Neural cell (in vitro differentiated cells): ENCODE measurements at regions not wholly inside any gene's neighbourhood (a gene's known extent, or its start where the extent isn't known, plus 50 kb on each side); places are given as distances from the start of the nearest gene placed in this dataset.

Experiments
- H2AFZ ChIP-seq: fragments of 200-600, 300-800 bp; sonication (generic), shearing (Covaris generic); 2 replicates; pipeline ENCODE4 v1.6.0; 2014; ENCODE audit warnings: low read depth, mild to moderate bottlenecking, antibody characterized with exemption, low read length, moderate library complexity
- H3F3A ChIP-seq: fragments of 200-600 bp; shearing (Covaris generic); 2 replicates; pipeline ENCODE4 v1.6.1; 2016; ENCODE audit warnings: mild to moderate bottlenecking, moderate library complexity, mixed read lengths, antibody characterized with exemption, low read length; ENCODE audit not compliant: insufficient read depth, poor library complexity, severe bottlenecking
- H3K27ac ChIP-seq: fragments of 200-600, 300-800 bp; sonication (generic), shearing (Covaris generic); 2 replicates; pipeline ENCODE4 v1.5.1; 2014; ENCODE audit warnings: mild to moderate bottlenecking, low read length, moderate library complexity
- H3K27me3 ChIP-seq: fragments of 300-800, 200-600 bp; sonication (generic), shearing (Covaris generic); 2 replicates; pipeline ENCODE4 v1.6.0; 2014; ENCODE audit warnings: mild to moderate bottlenecking, low read depth, low read length, moderate library complexity; ENCODE audit not compliant: insufficient read depth
- H3K36me3 ChIP-seq: fragments of 300-800, 200-600 bp; sonication (generic), shearing (Covaris generic); 2 replicates; pipeline ENCODE4 v1.5.1; 2014; ENCODE audit warnings: mild to moderate bottlenecking, antibody characterized with exemption, low read length, moderate library complexity; ENCODE audit not compliant: insufficient read depth
- H3K4me2 ChIP-seq: fragments of 300-800, 200-600 bp; sonication (generic), shearing (Covaris generic); 2 replicates; pipeline ENCODE4 v1.6.0; 2014; ENCODE audit warnings: mild to moderate bottlenecking, low read length
- H3K4me3 ChIP-seq: fragments of 300-800, 200-600 bp; sonication (generic), shearing (Covaris generic); 2 replicates; pipeline ENCODE4 v1.5.1; 2014; ENCODE audit warnings: mild to moderate bottlenecking, low read length, moderate library complexity
- H3K79me2 ChIP-seq: fragments of 200-600 bp; shearing (Covaris generic); replicated peaks from 2 replicates; pipeline ENCODE4 v1.6.0; 2014; ENCODE audit warnings: mild to moderate bottlenecking, low read length, moderate library complexity; ENCODE audit not compliant: insufficient read depth
- H3K9ac ChIP-seq: fragments of 300-800, 200-600 bp; sonication (generic), shearing (Covaris generic); 2 replicates; pipeline ENCODE4 v1.6.1; 2016; ENCODE audit warnings: mild to moderate bottlenecking, low read length, mixed read lengths
- H3K9me2 ChIP-seq: fragments of 200-600 bp; shearing (Covaris generic); 2 replicates; pipeline ENCODE4 v1.6.1; 2016; ENCODE audit warnings: mild to moderate bottlenecking, low read length, mixed read lengths; ENCODE audit not compliant: insufficient read depth
- H3K9me3 ChIP-seq: fragments of 200-600, 300-800 bp; sonication (generic), shearing (Covaris generic); 2 replicates; pipeline ENCODE4 v1.6.1; 2016; ENCODE audit warnings: mild to moderate bottlenecking, mixed run types, low read length, moderate library complexity, mixed read lengths
- H4K20me1 ChIP-seq: fragments of 200-600 bp; shearing (Covaris generic); 2 replicates; pipeline ENCODE4 v1.6.1; 2016; ENCODE audit warnings: mild to moderate bottlenecking, mixed run types; ENCODE audit not compliant: insufficient read depth
- CTCF ChIP-seq: fragments of 450-650 bp; IDR thresholded peaks from 2 replicates; pipeline ENCODE4 v1.5.1; 2014; ENCODE audit warnings: antibody characterized with exemption, mild to moderate bottlenecking, moderate library complexity; ENCODE audit not compliant: poor library complexity, severe bottlenecking
- EP300 ChIP-seq: fragments of 450-650 bp; conservative IDR thresholded peaks from 2 replicates; pipeline ENCODE4 v1.6.1; 2014; ENCODE audit warnings: antibody characterized with exemption, mild to moderate bottlenecking, moderate library complexity; ENCODE audit not compliant: poor library complexity, severe bottlenecking
- EZH2 ChIP-seq: fragments of 200-600, 300-800 bp; shearing (Covaris generic), sonication (generic); IDR thresholded peaks from 2 replicates; pipeline ENCODE4 v1.6.1; 2014; ENCODE audit warnings: antibody characterized with exemption, low read length, borderline replicate concordance, mild to moderate bottlenecking; ENCODE audit not compliant: insufficient read depth, poor library complexity, severe bottlenecking
- MXI1 ChIP-seq: fragments of 450-650 bp; conservative IDR thresholded peaks from 2 replicates; pipeline ENCODE4 v1.6.1; 2014; ENCODE audit warnings: antibody characterized with exemption, mild to moderate bottlenecking; ENCODE audit not compliant: poor library complexity, severe bottlenecking
- POLR2AphosphoS5 ChIP-seq: IDR thresholded peaks from 2 replicates; pipeline ENCODE4 v1.6.1; 2012
- RAD21 ChIP-seq: fragments of 450-650 bp; conservative IDR thresholded peaks from 2 replicates; pipeline ENCODE4 v1.6.1; 2014; ENCODE audit warnings: antibody characterized with exemption, mild to moderate bottlenecking, moderate library complexity
- REST ChIP-seq: IDR thresholded peaks from 2 replicates; pipeline ENCODE4 v1.6.1; 2012; ENCODE audit warnings: borderline replicate concordance
- SMC3 ChIP-seq: fragments of 450-650 bp; conservative IDR thresholded peaks from 2 replicates; pipeline ENCODE4 v1.6.1; 2014; ENCODE audit warnings: antibody characterized with exemption, mild to moderate bottlenecking, moderate library complexity; ENCODE audit not compliant: poor library complexity
- TAF1 ChIP-seq: IDR thresholded peaks from 2 replicates; pipeline ENCODE4 v1.6.1; 2012; ENCODE audit warnings: low read depth

GRCh38 chrX:27391623-27392022 is 71.5 kb downstream of the PPP4R3C start:
- Histone ChIP-seq H3F3A (no peaks in the 10 kb centered on the region), H3K4me2 (no peak overlapping the region), H3K27me3 (no peaks in the 10 kb centered on the region), H3K27ac (no peak overlapping the region), H3K9me3 (no peaks in the 10 kb centered on the region), H3K9ac (no peak overlapping the region), H3K36me3 (no peaks in the 10 kb centered on the region), H3K4me3 (no peak overlapping the region), H4K20me1 (no peaks in the 10 kb centered on the region), H3K9me2 (no peaks in the 10 kb centered on the region), H2AFZ (no peak overlapping the region), H3K79me2 (no peaks in the 10 kb centered on the region)
- TF ChIP-seq TAF1: no peak
- no peak for TF ChIP-seq EZH2
- TF ChIP-seq CTCF: no peak
- no peak for TF ChIP-seq SMC3
- no peak for TF ChIP-seq MXI1
- no peak for TF ChIP-seq EP300
- TF ChIP-seq RAD21: no peak
- no peak for TF ChIP-seq POLR2AphosphoS5
- no peak for TF ChIP-seq REST

- Histone ChIP-seq H3K9me2 (no peaks in the 10 kb centered on the region), H3K36me3 (no peaks in the 10 kb centered on the region)
- no peak for TF ChIP-seq POLR2AphosphoS5
- TF ChIP-seq CTCF: no peak
- TF ChIP-seq EZH2: no peak
- no peak for TF ChIP-seq MXI1
- TF ChIP-seq SMC3: no peak
Measured at GRCh38 chrX:27381419-27381818, 81.7 kb downstream of the PPP4R3C start.

More at GRCh38 chrX:27381419-27381818, 81.7 kb downstream of the PPP4R3C start:
- no peaks in the 10 kb centered on the region for H4K20me1 ChIP-seq
- H3K9ac ChIP-seq: no peak overlapping the region
- no peak overlapping the region for H3K4me2 ChIP-seq
- H3F3A ChIP-seq: no peaks in the 10 kb centered on the region
- H2AFZ ChIP-seq: no peak overlapping the region
- no peak overlapping the region for H3K4me3 ChIP-seq
- H3K27me3 ChIP-seq: no peaks in the 10 kb centered on the region
- no peaks in the 10 kb centered on the region for H3K9me3 ChIP-seq
- H3K27ac ChIP-seq: no peak overlapping the region
- no peaks in the 10 kb centered on the region for H3K79me2 ChIP-seq
